B cell (primary cell): ENCODE measurements at regions not wholly inside any gene's neighbourhood (a gene's known extent, or its start where the extent isn't known, plus 50 kb on each side); places are given as distances from the start of the nearest gene placed in this dataset.

Experiments
- ATAC-seq: fragments of 200-7000 bp; cut with Tn5 transposase; one replicate; pipeline ENCODE4 v1.10.0; 2021; ENCODE audit warnings: low read depth, mild to moderate bottlenecking, moderate number of reproducible peaks, moderate library complexity
- CTCF ChIA-PET: fragments of 350-600 bp; sonication (Branson Sonifier 250); formaldehyde crosslinking; loops from one replicate; lab custom pipeline; 2021; ENCODE audit warnings: antibody characterized with exemption, inconsistent platforms; lab: Charles Lee
- POLR2A ChIA-PET: fragments of 350-600 bp; sonication (Branson Sonifier 250); formaldehyde crosslinking; loops from one replicate; lab custom pipeline; 2021; ENCODE audit warnings: antibody characterized with exemption; lab: Charles Lee
- DNase-seq: peaks from one replicate; pipeline ENCODE4 v3.0.0; 2013
- H2AFZ ChIP-seq: 2 replicates; pipeline ENCODE4 v1.6.1; 2012; ENCODE audit warnings: mild to moderate bottlenecking, low read depth, low read length; ENCODE audit not compliant: insufficient read depth, poor library complexity, severe bottlenecking
- H3K27ac ChIP-seq, 2 donors: 1 replicate in 1 of 2; 2 replicates in 1 of 2; pipeline ENCODE4 v1.5.1; 2012 to 2013; ENCODE audit warnings: low read length in 2 of 2, mild to moderate bottlenecking in 2 of 2, moderate library complexity in 1 of 2
- H3K27me3 ChIP-seq, 4 experiments: fragments of 200-600 bp in 1 of 4; sonication (generic) in 1 of 4; replicated peaks in 1 of 4; 1 replicate in 2 of 4; 2 replicates in 2 of 4; pipeline versions ENCODE4 v1.6.1 to v1.7.0; 2013 to 2016; ENCODE audit warnings: low read length in 3 of 4, mild to moderate bottlenecking in 2 of 4, mixed read lengths in 1 of 4, moderate library complexity in 1 of 4; ENCODE audit not compliant: insufficient read depth in 4 of 4, control insufficient read depth in 3 of 4; ENCODE audit errors: control extremely low read depth in 1 of 4
- H3K36me3 ChIP-seq, 2 experiments: replicated peaks in 1 of 2; 1 replicate in 1 of 2; 2 replicates in 1 of 2; pipeline versions ENCODE4 v1.6.1 to v1.7.1; 2013; ENCODE audit warnings: low read length in 1 of 2; ENCODE audit not compliant: insufficient read depth in 2 of 2, control insufficient read depth in 1 of 2; ENCODE audit errors: control extremely low read depth in 1 of 2, extremely low read depth in 1 of 2
- H3K4me1 ChIP-seq, 2 donors: fragments of 200-600 bp in 1 of 2; sonication (generic) in 1 of 2; 1 replicate in 1 of 2; 2 replicates in 1 of 2; pipeline versions ENCODE4 v1.5.1 to v1.6.1; 2013 to 2017; ENCODE audit warnings: low read length in 2 of 2; ENCODE audit not compliant: control insufficient read depth in 2 of 2, insufficient read depth in 2 of 2
- H3K4me2 ChIP-seq: replicated peaks from 2 replicates; pipeline ENCODE3; 2012; ENCODE audit warnings: mild to moderate bottlenecking, low read depth, low read length; ENCODE audit not compliant: poor library complexity, severe bottlenecking
- H3K4me3 ChIP-seq, 5 experiments: fragments of 200-600 bp in 1 of 5; sonication (generic) in 1 of 5; 1 replicate in 3 of 5; 2 replicates in 2 of 5; pipeline versions ENCODE4 v1.5.1 to v1.7.0; 2011 to 2016; ENCODE audit warnings: low read length in 4 of 5, mild to moderate bottlenecking in 4 of 5, low read depth in 2 of 5, control low read depth in 1 of 5, moderate library complexity in 1 of 5; ENCODE audit not compliant: insufficient read depth in 1 of 5; ENCODE audit errors: control extremely low read depth in 1 of 5, extremely low read depth in 1 of 5
- H3K79me2 ChIP-seq: fragments of 200-600 bp; sonication (generic); one replicate; pipeline ENCODE4 v1.6.0; 2016; ENCODE audit warnings: low read length; ENCODE audit not compliant: control insufficient read depth, insufficient read depth
- H3K9ac ChIP-seq: fragments of 200-600 bp; sonication (generic); 2 replicates; pipeline ENCODE4 v1.6.1; 2017; ENCODE audit warnings: mild to moderate bottlenecking, low read length, moderate library complexity
- H3K9me3 ChIP-seq, 3 donors: one replicate each; pipeline versions ENCODE4 v1.6.1 to v1.7.1; 2013; ENCODE audit warnings: low read length in 2 of 3; ENCODE audit not compliant: control insufficient read depth in 2 of 3, insufficient read depth in 1 of 3; ENCODE audit errors: control extremely low read depth in 1 of 3
- H4K20me1 ChIP-seq: 2 replicates; pipeline ENCODE4 v1.6.0; 2012; ENCODE audit warnings: mild to moderate bottlenecking, low read length; ENCODE audit not compliant: insufficient read depth, control insufficient read depth, poor library complexity, severe bottlenecking
- H3K27ac Mint-ChIP-seq: one replicate; pipeline ENCODE4 v1.8.0; 2021; ENCODE audit warnings: mixed read lengths
- H3K27me3 Mint-ChIP-seq: one replicate; pipeline ENCODE4 v1.8.0; 2021; ENCODE audit warnings: mixed read lengths
- H3K4me1 Mint-ChIP-seq: one replicate; pipeline ENCODE4 v1.8.0; 2021; ENCODE audit warnings: mixed read lengths
- H3K4me3 Mint-ChIP-seq: one replicate; pipeline ENCODE4 v1.8.0; 2021; ENCODE audit warnings: mixed read lengths
- H3K9me3 Mint-ChIP-seq: one replicate; pipeline ENCODE4 v1.8.0; 2022; ENCODE audit warnings: mixed read lengths; ENCODE audit not compliant: insufficient read depth
- EZH2 ChIP-seq: IDR thresholded peaks from 2 replicates; pipeline ENCODE4 v1.6.1; 2012; ENCODE audit warnings: borderline replicate concordance, low read depth, mild to moderate bottlenecking, moderate library complexity, low read length; ENCODE audit not compliant: insufficient read depth, poor library complexity, severe bottlenecking
- WGBS: methylation state at CpG from one replicate; pipeline ENCODE4 v1.1.5; 2013; ENCODE audit warnings: missing lambda C conversion rate; ENCODE audit not compliant: insufficient coverage; 5-methylcytosine and 5-hydroxymethylcytosine counted together
- intact Hi-C: fragments of 100-400 bp; cut with micrococcal nuclease; formaldehyde crosslinking; loops from one replicate; pipeline ENCODE4 v1.10.0; 2022
- TF ChIP-seq, protein P1 (sequence below): fragments of 200-600 bp; IDR thresholded peaks from one replicate; pipeline ENCODE4 v1.8.0; 2022; ENCODE audit warnings: antibody characterized with exemption, mild to moderate bottlenecking

DNA sequence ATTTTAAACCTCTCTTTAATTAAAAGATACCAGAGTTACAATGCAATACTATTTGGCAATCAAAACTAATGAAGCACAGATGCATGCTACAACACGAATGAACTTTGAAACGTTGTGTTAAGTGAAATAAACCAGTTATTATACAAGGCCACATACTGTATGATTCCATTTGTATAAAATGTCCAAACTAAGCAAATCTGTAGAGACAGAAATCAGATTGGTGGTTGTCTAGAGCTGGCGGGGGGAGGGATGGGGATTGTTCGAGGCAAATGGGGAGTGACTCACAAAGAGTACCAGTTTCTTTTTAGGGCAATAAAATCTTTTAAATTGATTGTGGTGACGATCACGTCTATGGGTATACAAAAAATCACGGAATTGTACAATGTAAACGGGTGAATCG is 677.0 kb downstream of the NTRK3 start:
- H3K27me3 Mint-ChIP-seq = no peaks in the 10 kb centered on the region
- 100% methylated on average over 2 of the region's 9 CpGs for WGBS

DNA sequence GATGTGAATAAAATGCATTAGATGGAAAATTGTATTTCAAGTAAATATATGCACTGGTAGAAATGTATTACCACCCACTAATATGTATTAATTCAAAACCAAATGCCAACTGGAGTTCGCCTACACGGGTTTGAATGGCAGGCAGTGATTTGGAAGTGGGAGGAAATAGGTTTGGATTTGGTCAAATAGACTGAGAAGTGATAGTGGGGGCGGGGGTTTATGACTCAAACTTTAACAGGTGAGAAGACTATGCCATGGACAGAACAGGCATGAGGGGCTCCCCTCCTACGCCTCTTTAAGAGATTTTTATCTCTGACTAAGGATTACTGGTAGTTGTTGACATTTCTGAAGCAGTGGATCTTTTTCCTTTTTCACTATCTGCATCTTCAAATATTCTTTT is 677.8 kb downstream of the NTRK3 start:
- ChIA-PET CTCF (no interaction called here), POLR2A (no interaction called here)
- no peak overlapping the region for H3K4me3 ChIP-seq
- H3K9me3 Mint-ChIP-seq = no peaks in the 10 kb centered on the region
- no peak overlapping the region for H3K9ac ChIP-seq
- no peak for DNase-seq
- no peak for ATAC-seq
- TF ChIP-seq EZH2 = no peak
- TF ChIP-seq, protein P1, sequence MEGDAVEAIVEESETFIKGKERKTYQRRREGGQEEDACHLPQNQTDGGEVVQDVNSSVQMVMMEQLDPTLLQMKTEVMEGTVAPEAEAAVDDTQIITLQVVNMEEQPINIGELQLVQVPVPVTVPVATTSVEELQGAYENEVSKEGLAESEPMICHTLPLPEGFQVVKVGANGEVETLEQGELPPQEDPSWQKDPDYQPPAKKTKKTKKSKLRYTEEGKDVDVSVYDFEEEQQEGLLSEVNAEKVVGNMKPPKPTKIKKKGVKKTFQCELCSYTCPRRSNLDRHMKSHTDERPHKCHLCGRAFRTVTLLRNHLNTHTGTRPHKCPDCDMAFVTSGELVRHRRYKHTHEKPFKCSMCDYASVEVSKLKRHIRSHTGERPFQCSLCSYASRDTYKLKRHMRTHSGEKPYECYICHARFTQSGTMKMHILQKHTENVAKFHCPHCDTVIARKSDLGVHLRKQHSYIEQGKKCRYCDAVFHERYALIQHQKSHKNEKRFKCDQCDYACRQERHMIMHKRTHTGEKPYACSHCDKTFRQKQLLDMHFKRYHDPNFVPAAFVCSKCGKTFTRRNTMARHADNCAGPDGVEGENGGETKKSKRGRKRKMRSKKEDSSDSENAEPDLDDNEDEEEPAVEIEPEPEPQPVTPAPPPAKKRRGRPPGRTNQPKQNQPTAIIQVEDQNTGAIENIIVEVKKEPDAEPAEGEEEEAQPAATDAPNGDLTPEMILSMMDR = no peak
- H3K4me2 ChIP-seq = no peak overlapping the region
- H3K9me3 ChIP-seq = no peaks in the 10 kb centered on the region
- H3K27ac ChIP-seq = no peak overlapping the region
- WGBS = no CpG with 5 or more reads among the region's 4 CpGs
- no peaks in the 10 kb centered on the region for H4K20me1 ChIP-seq
- H3K27ac Mint-ChIP-seq = no peak overlapping the region
- no peaks in the 10 kb centered on the region for H3K4me1 Mint-ChIP-seq
- H3K27me3 ChIP-seq = no peaks in the 10 kb centered on the region
- intact Hi-C loops = no loop called here
- H3K36me3 ChIP-seq = no peaks in the 10 kb centered on the region
- H3K4me3 Mint-ChIP-seq = no peak overlapping the region
- H2AFZ ChIP-seq = no peak overlapping the region
- no peaks in the 10 kb centered on the region for H3K4me1 ChIP-seq
- H3K79me2 ChIP-seq = no peaks in the 10 kb centered on the region
- H3K27me3 Mint-ChIP-seq = no peaks in the 10 kb centered on the region

More for the DNA sequence above, 677.0 kb downstream of the NTRK3 start:
- no peak overlapping the region for H3K4me3 Mint-ChIP-seq
- H3K27ac ChIP-seq = no peak overlapping the region
- no peaks in the 10 kb centered on the region for H4K20me1 ChIP-seq
- no peak overlapping the region for H3K4me3 ChIP-seq
- H3K27ac Mint-ChIP-seq = no peak overlapping the region
- intact Hi-C loops = no loop called here
- H3K79me2 ChIP-seq = no peaks in the 10 kb centered on the region
- H3K4me1 Mint-ChIP-seq = no peaks in the 10 kb centered on the region
- DNase-seq = no peak
- no peak overlapping the region for H3K9ac ChIP-seq
- no peak for TF ChIP-seq EZH2
- TF ChIP-seq, protein P1 = no peak
- H3K4me2 ChIP-seq = no peak overlapping the region
- H3K4me1 ChIP-seq = no peaks in the 10 kb centered on the region
- no peaks in the 10 kb centered on the region for H3K27me3 ChIP-seq
- no peaks in the 10 kb centered on the region for H3K36me3 ChIP-seq
- H3K9me3 Mint-ChIP-seq = no peaks in the 10 kb centered on the region
- no peak for ATAC-seq
- ChIA-PET POLR2A (no interaction called here), CTCF (no interaction called here)
- no peaks in the 10 kb centered on the region for H3K9me3 ChIP-seq
- H2AFZ ChIP-seq = no peak overlapping the region
